ENCODE measurements at regions not wholly inside any gene's neighbourhood (a gene's known extent, or its start where the extent isn't known, plus 50 kb on each side); places are given as distances from the start of the nearest gene placed in this dataset.

DNA sequence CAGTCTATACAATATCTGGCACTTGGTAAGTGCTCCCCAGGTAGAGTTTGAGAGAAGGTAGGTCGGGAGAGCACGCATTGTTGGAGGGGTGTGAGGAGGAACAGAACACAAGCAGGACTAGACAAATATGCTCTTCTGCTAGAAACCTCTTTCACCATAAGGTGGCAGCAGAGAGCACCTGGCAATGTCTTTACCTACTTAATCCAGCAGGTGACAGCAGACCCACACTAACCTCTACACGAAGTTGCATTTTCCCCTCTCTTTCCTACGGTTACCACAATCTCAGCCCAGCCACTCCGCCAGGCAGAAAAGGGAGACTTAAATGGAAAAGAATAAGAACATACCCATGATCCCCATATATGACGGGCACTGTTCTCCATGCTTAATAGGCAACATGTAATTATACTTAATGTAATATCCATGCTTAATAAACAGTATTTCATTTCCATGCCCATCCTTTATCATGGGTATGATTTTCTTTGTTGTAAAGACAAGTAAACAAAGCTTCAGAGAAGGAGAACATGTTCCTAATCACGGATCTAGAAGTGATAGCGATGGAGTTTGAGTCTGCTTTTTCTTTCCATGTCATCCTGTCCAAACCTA lies 55.1 kb upstream of the CCL2 start:
- Mint-ChIP-seq H3K4me1 (peaks cover 0 to 5% (median 4%) of the 10 kb centered on the region in 3 donors), H3K4me3 (no peak overlapping the region), H3K36me3 (no peaks in the 10 kb centered on the region), H3K27me3 (peaks cover 32 to 34% of the 10 kb centered on the region in 2 donors), H3K9me3 (peaks cover 0 to 6% (median 0%) of the 10 kb centered on the region in 3 donors), H3K27ac (no peak overlapping the region)
- WGBS (ENCODE audit: insufficient coverage) = no CpG with 5 or more reads among the region's 8 CpGs
- H3K9me3 ChIP-seq = no peaks in the 10 kb centered on the region
- H3K27ac ChIP-seq (ENCODE audit: low read length) = no peak overlapping the region
- ATAC-seq (replicated peaks in 1 of 4) = peak; percentile 76 to 88 (median 81)
- peak; percentile 19 to 85 (median 54) for DNase-seq
- POLR2A ChIA-PET = no interaction called here
- H3K27me3 ChIP-seq (replicated peaks in 1 of 2; ENCODE audit: control insufficient read depth in 2 of 2, extremely low read depth in 1 of 2, insufficient read depth in 2 of 2, low read length in 1 of 2) = peaks cover 0 to 9% of the 10 kb centered on the region in 2 experiments
- H3K36me3 ChIP-seq (ENCODE audit: control insufficient read depth in 2 of 2, extremely low read depth in 1 of 2, insufficient read depth in 1 of 2, low read length in 1 of 2) = no peaks in the 10 kb centered on the region
- CTCF ChIA-PET = interaction anchor here (0.6 to 2.6 kb wide), 5 partner anchors 8 to 161 kb away, joined by 3 to 23 read pairs (median 3); no protein-coding TSS in a partner anchor
- no peak overlapping the region for H3K4me3 ChIP-seq (ENCODE audit: control insufficient read depth in 1 of 2, extremely low read depth in 1 of 2, low read length in 1 of 2)
- H3K4me1 ChIP-seq (ENCODE audit: control insufficient read depth in 1 of 2, extremely low read depth in 1 of 2, insufficient read depth in 2 of 2, low read length in 2 of 2) = no peaks in the 10 kb centered on the region

DNA sequence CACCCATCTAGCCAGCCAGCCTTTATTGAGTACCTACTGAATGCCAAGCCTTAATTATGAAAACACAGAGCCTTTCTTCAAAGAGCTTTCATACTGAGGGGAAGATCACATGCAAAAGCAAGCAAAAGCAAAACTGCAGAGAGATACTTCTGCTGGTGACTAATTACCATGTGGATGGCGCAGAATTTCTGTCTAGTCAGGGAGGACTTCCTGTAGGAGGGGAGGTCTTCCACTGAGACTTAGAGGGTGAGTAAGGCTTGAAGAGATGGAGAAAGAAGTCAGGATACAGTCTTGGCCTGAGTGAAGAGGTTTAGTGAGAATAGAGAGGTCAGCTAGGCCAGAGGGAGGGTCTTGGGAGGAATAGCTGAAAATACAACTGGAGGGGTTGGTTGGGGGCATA lies 53.9 kb upstream of the CCL2 start:
- no peak for ATAC-seq (replicated peaks in 1 of 4)

DNA sequence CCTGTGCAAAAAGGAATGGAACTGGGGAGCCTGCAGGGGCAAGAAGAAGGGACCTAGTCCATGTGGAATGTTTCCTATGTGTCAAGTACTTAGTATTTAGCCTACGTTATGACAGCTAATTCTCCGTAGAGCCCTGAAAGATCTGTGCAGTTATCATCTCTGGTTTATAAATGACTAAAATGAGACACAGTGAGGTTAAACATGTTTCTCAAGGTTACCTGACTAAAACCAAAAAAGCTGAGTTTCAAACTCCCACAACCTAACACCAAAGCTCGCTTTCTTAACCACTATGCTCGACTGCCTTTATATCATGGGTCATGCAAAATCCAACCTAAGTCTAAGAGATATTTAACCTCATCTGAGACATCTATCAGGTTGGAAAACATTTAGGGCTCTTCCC lies 53.3 kb upstream of the CCL2 start:
- no peaks in the 10 kb centered on the region for H3K36me3 Mint-ChIP-seq
- 20% methylated on average over 1 of the region's 4 CpGs for WGBS (ENCODE audit: insufficient coverage)
- no peak overlapping the region for H3K4me3 Mint-ChIP-seq
- Histone ChIP-seq H3K36me3 (ENCODE audit: control insufficient read depth in 2 of 2, extremely low read depth in 1 of 2, insufficient read depth in 1 of 2, low read length in 1 of 2) (no peaks in the 10 kb centered on the region), H3K27ac (ENCODE audit: low read length) (no peak overlapping the region), H3K9me3 (no peaks in the 10 kb centered on the region), H3K27me3 (replicated peaks in 1 of 2; ENCODE audit: control insufficient read depth in 2 of 2, extremely low read depth in 1 of 2, insufficient read depth in 2 of 2, low read length in 1 of 2) (peaks cover 0 to 9% of the 10 kb centered on the region in 2 experiments), H3K4me3 (ENCODE audit: control insufficient read depth in 1 of 2, extremely low read depth in 1 of 2, low read length in 1 of 2) (no peak overlapping the region), H3K4me1 (ENCODE audit: control insufficient read depth in 1 of 2, extremely low read depth in 1 of 2, insufficient read depth in 2 of 2, low read length in 2 of 2) (no peaks in the 10 kb centered on the region)
- H3K27ac Mint-ChIP-seq = no peak overlapping the region
- DNase-seq (no peak), ATAC-seq (replicated peaks in 1 of 4) (no peak)
- peaks cover 23 to 35% of the 10 kb centered on the region in 2 donors for H3K27me3 Mint-ChIP-seq
- H3K9me3 Mint-ChIP-seq = peaks cover 0 to 6% (median 0%) of the 10 kb centered on the region in 3 donors
- CTCF ChIA-PET = interaction anchor here in 1 of 2 donors (1.0 to 1.3 kb wide), 2 partner anchors 160 to 161 kb away, joined by 3 to 4 read pairs; partner anchors contain the start of gene CCL1
- POLR2A ChIA-PET = no interaction called here
- H3K4me1 Mint-ChIP-seq = peaks cover 0 to 5% (median 4%) of the 10 kb centered on the region in 3 donors

More for the DNA sequence above, 53.9 kb upstream of the CCL2 start:
- Mint-ChIP-seq H3K27ac (no peak overlapping the region), H3K4me3 (no peak overlapping the region), H3K4me1 (peaks cover 0 to 5% (median 4%) of the 10 kb centered on the region in 3 donors), H3K9me3 (peaks cover 0 to 6% (median 0%) of the 10 kb centered on the region in 3 donors), H3K36me3 (no peaks in the 10 kb centered on the region), H3K27me3 (peaks cover 28 to 39% of the 10 kb centered on the region in 2 donors)
- 33% methylated on average over 1 of the region's 1 CpG for WGBS (ENCODE audit: insufficient coverage)
- Histone ChIP-seq H3K9me3 (no peaks in the 10 kb centered on the region), H3K36me3 (ENCODE audit: control insufficient read depth in 2 of 2, extremely low read depth in 1 of 2, insufficient read depth in 1 of 2, low read length in 1 of 2) (no peaks in the 10 kb centered on the region), H3K4me1 (ENCODE audit: control insufficient read depth in 1 of 2, extremely low read depth in 1 of 2, insufficient read depth in 2 of 2, low read length in 2 of 2) (no peaks in the 10 kb centered on the region), H3K27me3 (replicated peaks in 1 of 2; ENCODE audit: control insufficient read depth in 2 of 2, extremely low read depth in 1 of 2, insufficient read depth in 2 of 2, low read length in 1 of 2) (peaks cover 0 to 9% of the 10 kb centered on the region in 2 experiments), H3K27ac (ENCODE audit: low read length) (no peak overlapping the region), H3K4me3 (ENCODE audit: control insufficient read depth in 1 of 2, extremely low read depth in 1 of 2, low read length in 1 of 2) (no peak overlapping the region)
- ChIA-PET POLR2A (no interaction called here), CTCF (interaction anchor here (1.0 to 1.6 kb wide), 3 partner anchors 160 to 161 kb away, joined by 3 to 14 read pairs (median 4); partner anchors contain the start of gene CCL1 (in 1 of the 2))
- no peak for DNase-seq

DNA sequence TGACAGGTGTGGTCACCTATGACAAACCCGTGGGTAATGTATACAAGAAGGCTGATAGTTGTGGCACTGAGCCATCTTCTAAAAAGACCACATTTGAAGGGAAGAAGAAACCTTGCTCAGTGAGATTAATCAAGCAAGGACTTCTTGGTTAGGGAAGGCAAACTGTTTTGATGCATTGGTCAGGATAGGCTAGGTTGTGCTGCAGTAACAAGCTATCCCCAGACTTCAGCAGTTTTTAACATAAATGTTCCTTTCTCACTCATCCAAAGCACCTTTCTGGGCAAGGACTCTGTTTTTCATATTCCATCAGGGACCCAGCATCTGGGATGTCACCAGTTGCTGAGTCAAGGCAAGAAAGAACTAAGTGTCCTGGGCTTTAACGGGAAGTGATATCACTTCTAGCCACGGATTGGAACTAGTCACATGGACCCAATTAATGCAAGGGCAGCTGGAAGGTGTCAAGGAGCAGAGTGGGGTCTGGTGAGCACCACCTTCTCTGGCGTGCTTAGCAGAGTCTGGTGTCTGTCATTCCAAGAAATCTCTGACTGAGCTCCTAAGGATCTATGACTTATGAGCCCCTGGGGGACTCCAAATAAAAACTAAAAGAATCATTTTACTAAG lies 52.0 kb upstream of the CCL2 start:
- H3K27me3 Mint-ChIP-seq = peaks cover 22 to 34% of the 10 kb centered on the region in 2 donors
- ChIA-PET POLR2A (no interaction called here), CTCF (no interaction called here)
- peaks cover 0 to 9% of the 10 kb centered on the region in 2 experiments for H3K27me3 ChIP-seq (replicated peaks in 1 of 2; ENCODE audit: control insufficient read depth in 2 of 2, extremely low read depth in 1 of 2, insufficient read depth in 2 of 2, low read length in 1 of 2)
- peaks cover 0 to 6% (median 0%) of the 10 kb centered on the region in 3 donors for H3K9me3 Mint-ChIP-seq
- no peak overlapping the region for H3K4me3 ChIP-seq (ENCODE audit: control insufficient read depth in 1 of 2, extremely low read depth in 1 of 2, low read length in 1 of 2)
- H3K36me3 Mint-ChIP-seq = no peaks in the 10 kb centered on the region
- ATAC-seq (replicated peaks in 1 of 4) (no peak), DNase-seq (no peak)
- no peak overlapping the region for H3K4me3 Mint-ChIP-seq
- no peaks in the 10 kb centered on the region for H3K36me3 ChIP-seq (ENCODE audit: control insufficient read depth in 2 of 2, extremely low read depth in 1 of 2, insufficient read depth in 1 of 2, low read length in 1 of 2)
- peaks cover 0 to 5% (median 4%) of the 10 kb centered on the region in 3 donors for H3K4me1 Mint-ChIP-seq
- no peaks in the 10 kb centered on the region for H3K9me3 ChIP-seq
- H3K27ac Mint-ChIP-seq = no peak overlapping the region
- H3K4me1 ChIP-seq (ENCODE audit: control insufficient read depth in 1 of 2, extremely low read depth in 1 of 2, insufficient read depth in 2 of 2, low read length in 2 of 2) = no peaks in the 10 kb centered on the region
- WGBS (ENCODE audit: insufficient coverage) = 39% methylated on average over 4 of the region's 4 CpGs
- no peak overlapping the region for H3K27ac ChIP-seq (ENCODE audit: low read length)

DNA sequence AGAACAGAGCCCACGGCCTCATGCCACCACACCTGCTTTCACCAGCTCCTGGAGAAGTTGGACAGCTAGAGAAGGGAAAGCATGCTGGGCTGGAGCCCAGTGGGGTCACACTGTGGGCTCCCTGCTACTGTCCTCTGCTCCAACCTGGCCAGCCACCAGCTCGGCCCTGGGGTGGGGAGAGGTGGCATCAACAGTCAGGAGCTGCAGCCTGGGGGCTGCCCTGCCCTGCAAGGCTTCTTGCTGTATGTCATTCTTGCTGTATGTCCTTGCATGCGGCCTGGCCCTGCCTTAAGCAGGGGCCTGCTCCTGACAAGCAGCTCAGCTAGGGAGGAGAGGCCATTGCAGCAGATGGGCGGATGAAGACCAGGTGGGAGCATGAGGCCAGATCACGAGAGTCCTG lies 50.7 kb upstream of the CCL2 start:
- ChIA-PET POLR2A (no interaction called here), CTCF (interaction anchor here (0.6 to 1.2 kb wide), 2 partner anchors 157 to 1559 kb away, joined by 5 read pairs; no protein-coding TSS in a partner anchor)
- 60% methylated on average over 3 of the region's 5 CpGs for WGBS (ENCODE audit: insufficient coverage)
- DNase-seq = no peak
- Histone ChIP-seq H3K36me3 (ENCODE audit: control insufficient read depth in 2 of 2, extremely low read depth in 1 of 2, insufficient read depth in 1 of 2, low read length in 1 of 2) (no peaks in the 10 kb centered on the region), H3K27ac (ENCODE audit: low read length) (no peak overlapping the region), H3K27me3 (replicated peaks in 1 of 2; ENCODE audit: control insufficient read depth in 2 of 2, extremely low read depth in 1 of 2, insufficient read depth in 2 of 2, low read length in 1 of 2) (peaks cover 0 to 9% of the 10 kb centered on the region in 2 experiments), H3K9me3 (no peaks in the 10 kb centered on the region), H3K4me1 (ENCODE audit: control insufficient read depth in 1 of 2, extremely low read depth in 1 of 2, insufficient read depth in 2 of 2, low read length in 2 of 2) (no peaks in the 10 kb centered on the region), H3K4me3 (ENCODE audit: control insufficient read depth in 1 of 2, extremely low read depth in 1 of 2, low read length in 1 of 2) (no peak overlapping the region)
- H3K27ac Mint-ChIP-seq = no peak overlapping the region
- H3K4me3 Mint-ChIP-seq = no peak overlapping the region
- no peak for ATAC-seq (replicated peaks in 1 of 4)
- H3K36me3 Mint-ChIP-seq = no peaks in the 10 kb centered on the region
- H3K4me1 Mint-ChIP-seq = peaks cover 0 to 5% (median 4%) of the 10 kb centered on the region in 3 donors
- H3K27me3 Mint-ChIP-seq = peaks cover 13 to 26% of the 10 kb centered on the region in 2 donors
- H3K9me3 Mint-ChIP-seq = peaks cover 0 to 6% (median 0%) of the 10 kb centered on the region in 3 donors
